Progenitor cell of endocrine pancreas (in vitro differentiated cells): ENCODE measurements at regions not wholly inside any gene's neighbourhood (a gene's known extent, or its start where the extent isn't known, plus 50 kb on each side); places are given as distances from the start of the nearest gene placed in this dataset.

Experiments used
- DNase-seq: peaks from one replicate; pipeline ENCODE4 v3.0.0; 2021; ENCODE audit warnings: low spot score; ENCODE audit not compliant: unreplicated experiment
- H3K27ac Mint-ChIP-seq: 2 replicates; pipeline ENCODE4 v1.8.0; 2021; ENCODE audit warnings: mild to moderate bottlenecking, moderate library complexity, mixed read lengths
- H3K27me3 Mint-ChIP-seq: 2 replicates; pipeline ENCODE4 v1.8.0; 2021; ENCODE audit warnings: mixed read lengths
- H3K36me3 Mint-ChIP-seq: 2 replicates; pipeline ENCODE4 v1.8.0; 2022; ENCODE audit warnings: mixed read lengths; ENCODE audit not compliant: insufficient read depth
- H3K4me1 Mint-ChIP-seq: 2 replicates; pipeline ENCODE4 v1.8.0; 2021; ENCODE audit warnings: low read depth, mixed read lengths
- H3K4me3 Mint-ChIP-seq: 2 replicates; pipeline ENCODE4 v1.8.0; 2021; ENCODE audit warnings: low read depth, mild to moderate bottlenecking, moderate library complexity, mixed read lengths
- H3K9me3 Mint-ChIP-seq: 2 replicates; pipeline ENCODE4 v1.8.0; 2021; ENCODE audit warnings: low read depth, mixed read lengths
- TF ChIP-seq, protein P1 (sequence below): fragments of 200-600 bp; sonication (generic); IDR thresholded peaks from one replicate; pipeline ENCODE4 v1.5.0; 2021; ENCODE audit warnings: antibody characterized with exemption, mild to moderate bottlenecking; ENCODE audit not compliant: unreplicated experiment

DNA sequence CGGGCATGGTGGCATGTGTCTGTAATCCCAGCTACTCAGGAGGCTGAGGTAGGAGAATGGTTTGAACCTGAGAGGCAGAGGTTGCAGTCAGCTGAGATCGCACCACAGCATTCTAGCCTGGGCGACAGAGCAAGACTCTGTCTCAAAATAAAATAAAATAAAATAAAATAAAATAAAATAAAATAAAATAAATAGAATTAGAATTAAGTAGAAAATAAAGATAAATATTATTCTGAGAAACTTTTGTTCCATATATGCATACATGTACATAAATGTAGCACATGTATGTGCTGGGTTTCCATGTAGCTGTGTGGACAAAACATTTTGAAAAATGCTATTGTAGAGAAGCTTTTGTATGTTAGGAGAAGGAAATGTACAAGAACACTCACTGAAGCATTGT lies 129.4 kb upstream of the VLDLR start:
- Mint-ChIP-seq H3K36me3 (no peaks in the 10 kb centered on the region), H3K9me3 (peaks cover 3% of the 10 kb centered on the region), H3K4me3 (no peak overlapping the region), H3K27ac (no peak overlapping the region), H3K4me1 (no peaks in the 10 kb centered on the region), H3K27me3 (peaks cover 3% of the 10 kb centered on the region)
- TF ChIP-seq, protein P1, sequence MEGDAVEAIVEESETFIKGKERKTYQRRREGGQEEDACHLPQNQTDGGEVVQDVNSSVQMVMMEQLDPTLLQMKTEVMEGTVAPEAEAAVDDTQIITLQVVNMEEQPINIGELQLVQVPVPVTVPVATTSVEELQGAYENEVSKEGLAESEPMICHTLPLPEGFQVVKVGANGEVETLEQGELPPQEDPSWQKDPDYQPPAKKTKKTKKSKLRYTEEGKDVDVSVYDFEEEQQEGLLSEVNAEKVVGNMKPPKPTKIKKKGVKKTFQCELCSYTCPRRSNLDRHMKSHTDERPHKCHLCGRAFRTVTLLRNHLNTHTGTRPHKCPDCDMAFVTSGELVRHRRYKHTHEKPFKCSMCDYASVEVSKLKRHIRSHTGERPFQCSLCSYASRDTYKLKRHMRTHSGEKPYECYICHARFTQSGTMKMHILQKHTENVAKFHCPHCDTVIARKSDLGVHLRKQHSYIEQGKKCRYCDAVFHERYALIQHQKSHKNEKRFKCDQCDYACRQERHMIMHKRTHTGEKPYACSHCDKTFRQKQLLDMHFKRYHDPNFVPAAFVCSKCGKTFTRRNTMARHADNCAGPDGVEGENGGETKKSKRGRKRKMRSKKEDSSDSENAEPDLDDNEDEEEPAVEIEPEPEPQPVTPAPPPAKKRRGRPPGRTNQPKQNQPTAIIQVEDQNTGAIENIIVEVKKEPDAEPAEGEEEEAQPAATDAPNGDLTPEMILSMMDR = no peak
- DNase-seq = no peak

GRCh38 chr9:2493109-2493508 lies 128.5 kb upstream of the VLDLR start:
- H3K9me3 Mint-ChIP-seq = peaks cover 3% of the 10 kb centered on the region
- TF ChIP-seq, protein P1 = no peak
- no peaks in the 10 kb centered on the region for H3K4me1 Mint-ChIP-seq
- no peaks in the 10 kb centered on the region for H3K36me3 Mint-ChIP-seq
- no peak overlapping the region for H3K4me3 Mint-ChIP-seq
- peaks cover 3% of the 10 kb centered on the region for H3K27me3 Mint-ChIP-seq
- no peak for DNase-seq
- H3K27ac Mint-ChIP-seq = no peak overlapping the region

- Mint-ChIP-seq H3K36me3 (no peaks in the 10 kb centered on the region), H3K27ac (no peak overlapping the region), H3K4me3 (no peak overlapping the region), H3K4me1 (no peaks in the 10 kb centered on the region), H3K9me3 (peaks cover 3% of the 10 kb centered on the region), H3K27me3 (peaks cover 3% of the 10 kb centered on the region)
- TF ChIP-seq, protein P1 = no peak
- DNase-seq = no peak
These were observed 128.1 kb upstream of the VLDLR start for GRCh38 chr9:2493529-2493928.

DNA sequence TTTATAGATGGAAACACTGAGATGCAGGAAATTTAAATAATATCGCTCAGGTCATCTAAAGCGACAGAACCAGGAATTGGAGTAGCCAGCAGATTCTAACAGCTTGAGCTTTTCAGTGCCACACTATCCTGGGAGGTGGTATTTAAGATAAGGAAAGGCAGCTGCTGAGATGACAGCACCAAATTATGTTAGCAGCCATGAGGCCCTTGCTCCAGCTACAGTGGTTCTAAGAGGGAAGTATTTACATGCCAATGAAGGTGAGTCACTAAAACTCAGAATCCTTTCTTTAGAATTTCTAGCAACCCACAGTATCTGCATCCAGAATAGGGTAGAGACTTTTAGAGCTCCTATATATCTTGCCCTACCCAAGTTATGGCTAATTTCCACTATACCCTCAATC lies 127.0 kb upstream of the VLDLR start:
- Mint-ChIP-seq H3K27ac (no peak overlapping the region), H3K4me3 (no peak overlapping the region)
- DNase-seq = no peak

DNA sequence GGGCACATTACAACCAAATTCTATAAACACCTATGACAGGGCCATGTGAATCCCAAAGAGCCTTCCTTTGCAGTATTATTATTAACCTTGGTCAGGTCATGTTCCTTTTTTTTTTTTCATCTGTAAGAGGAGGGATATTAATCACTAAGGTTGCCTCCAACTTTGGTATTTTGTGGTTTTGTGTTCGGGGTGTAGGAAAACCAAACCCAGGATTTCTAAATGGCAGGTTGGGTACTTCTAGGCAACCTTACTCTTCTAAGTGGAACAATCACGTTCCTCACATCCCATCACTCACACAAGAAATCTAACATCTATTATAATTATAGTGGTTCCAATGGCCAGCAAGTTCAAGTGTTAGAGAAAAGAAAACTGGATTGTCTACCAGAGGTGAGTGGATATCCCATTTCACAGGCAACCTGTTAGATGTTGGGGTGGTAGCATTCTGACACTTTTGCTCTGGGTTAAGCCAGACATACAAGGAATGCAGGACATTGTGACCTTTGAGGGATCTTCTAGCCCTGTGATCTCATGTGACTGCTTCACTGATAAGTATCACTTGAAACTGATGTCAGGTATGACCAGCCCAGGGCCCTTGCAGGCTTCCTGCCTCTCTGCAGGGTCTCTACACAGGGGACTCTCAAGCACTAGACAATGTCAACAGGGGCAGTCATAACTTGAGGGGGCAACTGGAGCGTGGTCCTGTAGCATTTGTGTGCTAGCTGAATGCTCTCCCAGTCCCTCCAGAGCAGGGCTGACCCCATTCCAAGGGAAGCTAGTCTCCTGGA lies 126.2 kb upstream of the VLDLR start:
- peaks cover 3% of the 10 kb centered on the region for H3K27me3 Mint-ChIP-seq
- H3K27ac Mint-ChIP-seq = no peak overlapping the region
- H3K9me3 Mint-ChIP-seq = peaks cover 3% of the 10 kb centered on the region
- H3K36me3 Mint-ChIP-seq = no peaks in the 10 kb centered on the region
- no peaks in the 10 kb centered on the region for H3K4me1 Mint-ChIP-seq
- DNase-seq = no peak
- TF ChIP-seq, protein P1 = no peak
- H3K4me3 Mint-ChIP-seq = no peak overlapping the region

More for the DNA sequence above, 127.0 kb upstream of the VLDLR start:
- H3K9me3 Mint-ChIP-seq = peaks cover 3% of the 10 kb centered on the region
- H3K27me3 Mint-ChIP-seq = peaks cover 3% of the 10 kb centered on the region
- H3K4me1 Mint-ChIP-seq = no peaks in the 10 kb centered on the region
- no peaks in the 10 kb centered on the region for H3K36me3 Mint-ChIP-seq
- TF ChIP-seq, protein P1 = no peak
